ENCODE measurements at regions not wholly inside any gene's neighbourhood (a gene's known extent, or its start where the extent isn't known, plus 50 kb on each side); places are given as distances from the start of the nearest gene placed in this dataset.

GRCh38 chr12:92213166-92213565 is 67.5 kb upstream of the BTG1 start:
- TF ChIP-seq ZFP30 (CRISPR knock-in tag; IDR thresholded peaks at IDR 0.05) = no peak
- TF ChIP-seq CREB5 (CRISPR knock-in tag; IDR thresholded peaks at IDR 0.05; ENCODE audit: low read depth) = no peak
- no peak for TF ChIP-seq ZFP3 (CRISPR knock-in tag; IDR thresholded peaks at IDR 0.05)
- no peak for TF ChIP-seq ZNF70 (CRISPR knock-in tag; IDR thresholded peaks at IDR 0.05)
- no peak for TF ChIP-seq PATZ1 (CRISPR knock-in tag; IDR thresholded peaks at IDR 0.05; ENCODE audit: borderline replicate concordance)
- TF ChIP-seq TCF4 (CRISPR knock-in tag; IDR thresholded peaks at IDR 0.05; ENCODE audit: borderline replicate concordance) = no peak
- no peak for TF ChIP-seq ESRRG (CRISPR knock-in tag; IDR thresholded peaks at IDR 0.05)
- no peak for TF ChIP-seq POU6F1 (CRISPR knock-in tag; IDR thresholded peaks at IDR 0.05; ENCODE audit: borderline replicate concordance, low read depth)
- TF ChIP-seq OSR1 (CRISPR knock-in tag; IDR thresholded peaks at IDR 0.05) = no peak
- TF ChIP-seq TOX (CRISPR knock-in tag; IDR thresholded peaks at IDR 0.05; ENCODE audit: borderline replicate concordance) = no peak
- no peak for TF ChIP-seq CSRNP3 (CRISPR knock-in tag; IDR thresholded peaks at IDR 0.05)
- no peak for TF ChIP-seq BACH2 (CRISPR knock-in tag; IDR thresholded peaks at IDR 0.05; ENCODE audit: borderline replicate concordance)
- TF ChIP-seq PPARA (CRISPR knock-in tag; IDR thresholded peaks at IDR 0.05; ENCODE audit: borderline replicate concordance) = no peak

All from SK-N-SH treated with all-trans-retinoic acid at 6 μM for 48 hours (cell line).